AG08395 (cell line): ENCODE measurements at regions not wholly inside any gene's neighbourhood (a gene's known extent, or its start where the extent isn't known, plus 50 kb on each side); places are given as distances from the start of the nearest gene placed in this dataset.

Experiments used
- DNase-seq: peaks from one replicate; pipeline ENCODE4 v3.0.0; 2012; ENCODE audit warnings: mixed read lengths, low spot score

- DNase-seq, result no peak
Observed at GRCh38 chr5:51279983-51280706, 103.1 kb upstream of the ISL1 start.

- no peak for DNase-seq
Observed at GRCh38 chr5:51286046-51286445, 97.2 kb upstream of the ISL1 start.

- DNase-seq, result no peak
Observed at GRCh38 chr5:51302343-51302742, 80.9 kb upstream of the ISL1 start.

DNA sequence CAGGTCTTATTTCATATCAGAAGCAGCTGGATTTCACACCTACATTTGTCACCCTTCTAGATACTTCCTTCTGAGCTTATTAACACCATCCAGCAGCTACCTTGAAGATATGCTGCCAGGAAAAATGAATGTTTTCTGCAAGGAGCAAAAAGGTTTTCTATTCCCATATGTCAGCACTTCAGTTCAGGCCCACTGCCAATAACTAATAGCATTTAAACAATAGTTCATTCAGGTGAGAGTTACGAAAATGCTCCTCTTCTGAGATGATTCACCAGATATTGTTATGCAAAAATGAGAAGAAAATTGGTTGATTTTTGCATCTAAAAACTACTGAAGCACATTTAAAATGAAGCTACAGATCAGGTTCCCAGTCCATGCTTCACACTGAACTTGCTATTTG lies 56.4 kb upstream of the ISL1 start:
- DNase-seq, result no peak
